ENCODE measurements at regions not wholly inside any gene's neighbourhood (a gene's known extent, or its start where the extent isn't known, plus 50 kb on each side); places are given as distances from the start of the nearest gene placed in this dataset.

DNA sequence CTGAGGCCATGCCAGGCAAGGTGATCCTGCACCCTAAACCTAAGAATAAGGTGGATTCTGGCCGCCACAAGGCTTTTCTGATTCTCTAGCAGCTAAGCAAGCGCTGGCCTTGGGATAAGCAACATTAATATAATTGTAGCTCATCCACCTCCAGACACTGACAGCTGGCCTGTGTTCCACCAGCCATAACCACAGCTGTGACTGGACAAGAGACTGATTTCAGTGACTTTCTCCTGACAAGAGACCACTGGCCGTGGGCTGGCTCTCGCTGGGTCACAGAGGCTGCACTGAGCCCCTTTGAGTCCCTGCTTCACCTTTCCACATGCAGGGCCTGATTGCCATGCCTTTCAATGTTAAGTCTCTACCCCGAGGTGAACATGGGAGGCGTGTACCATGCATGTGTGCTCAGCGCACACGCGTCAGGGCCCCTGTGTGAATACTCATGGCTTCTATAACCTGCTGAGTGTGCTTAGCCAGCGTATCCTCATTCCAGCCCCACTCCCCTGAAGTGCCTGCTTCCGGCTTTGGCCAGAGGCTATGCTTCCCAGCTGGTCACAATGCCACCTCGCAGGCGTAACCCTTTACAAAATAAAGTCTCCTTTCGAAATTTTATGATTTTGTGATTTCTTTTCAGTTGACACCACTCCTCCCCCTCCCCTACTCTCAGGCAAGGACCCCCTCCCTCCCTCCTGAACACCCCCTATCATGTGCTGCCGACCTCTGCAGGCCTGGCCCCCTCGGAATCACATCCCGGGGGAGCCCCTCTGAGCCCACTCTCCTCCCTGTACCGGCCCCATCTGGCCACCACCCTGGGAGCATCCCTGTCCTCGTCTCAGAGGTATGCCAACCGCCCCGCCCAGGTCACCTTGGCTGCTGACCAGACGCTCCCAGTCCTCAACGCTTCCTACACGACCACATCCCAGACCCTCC lies 128.1 kb downstream of the CTTN start:
- no peaks in the 10 kb centered on the region for H3K36me3 Mint-ChIP-seq (ENCODE audit: insufficient read depth)
- H3K4me1 Mint-ChIP-seq (ENCODE audit: low read depth), result peaks cover 13% of the 10 kb centered on the region
- H3K27ac Mint-ChIP-seq, result no peak overlapping the region
- no peak overlapping the region for H3K4me3 Mint-ChIP-seq (ENCODE audit: low read depth)
- H3K9me3 Mint-ChIP-seq (ENCODE audit: low read depth), result no peaks in the 10 kb centered on the region
- no peak for DNase-seq (ENCODE audit: low spot score, unreplicated experiment)
- no peaks in the 10 kb centered on the region for H3K27me3 Mint-ChIP-seq
- TF ChIP-seq, protein P1, sequence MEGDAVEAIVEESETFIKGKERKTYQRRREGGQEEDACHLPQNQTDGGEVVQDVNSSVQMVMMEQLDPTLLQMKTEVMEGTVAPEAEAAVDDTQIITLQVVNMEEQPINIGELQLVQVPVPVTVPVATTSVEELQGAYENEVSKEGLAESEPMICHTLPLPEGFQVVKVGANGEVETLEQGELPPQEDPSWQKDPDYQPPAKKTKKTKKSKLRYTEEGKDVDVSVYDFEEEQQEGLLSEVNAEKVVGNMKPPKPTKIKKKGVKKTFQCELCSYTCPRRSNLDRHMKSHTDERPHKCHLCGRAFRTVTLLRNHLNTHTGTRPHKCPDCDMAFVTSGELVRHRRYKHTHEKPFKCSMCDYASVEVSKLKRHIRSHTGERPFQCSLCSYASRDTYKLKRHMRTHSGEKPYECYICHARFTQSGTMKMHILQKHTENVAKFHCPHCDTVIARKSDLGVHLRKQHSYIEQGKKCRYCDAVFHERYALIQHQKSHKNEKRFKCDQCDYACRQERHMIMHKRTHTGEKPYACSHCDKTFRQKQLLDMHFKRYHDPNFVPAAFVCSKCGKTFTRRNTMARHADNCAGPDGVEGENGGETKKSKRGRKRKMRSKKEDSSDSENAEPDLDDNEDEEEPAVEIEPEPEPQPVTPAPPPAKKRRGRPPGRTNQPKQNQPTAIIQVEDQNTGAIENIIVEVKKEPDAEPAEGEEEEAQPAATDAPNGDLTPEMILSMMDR (IDR thresholded peaks at IDR 0.05; ENCODE audit: unreplicated experiment), result no peak

DNA sequence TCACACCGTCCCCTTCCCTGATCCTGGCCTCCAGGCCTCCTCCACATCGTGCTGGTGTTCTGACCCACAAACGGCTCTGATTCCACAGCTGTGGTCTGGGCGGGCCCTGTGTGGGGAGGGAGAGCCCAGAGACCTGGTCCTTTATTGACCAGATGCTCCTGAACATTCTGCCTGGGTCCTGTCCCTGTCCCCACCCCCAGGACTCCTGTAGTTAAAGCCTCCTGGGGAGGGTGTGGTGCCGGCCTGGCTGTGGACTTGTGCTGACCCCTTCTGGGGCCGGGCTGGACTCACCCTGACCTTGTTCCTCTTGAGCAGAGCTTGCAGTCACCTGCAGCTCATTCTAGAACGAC lies 128.7 kb downstream of the CTTN start:
- no peaks in the 10 kb centered on the region for H3K27me3 Mint-ChIP-seq
- no peak for DNase-seq (ENCODE audit: low spot score, unreplicated experiment)
- no peak overlapping the region for H3K27ac Mint-ChIP-seq
- H3K4me1 Mint-ChIP-seq (ENCODE audit: low read depth), result peaks cover 7% of the 10 kb centered on the region
- no peak overlapping the region for H3K4me3 Mint-ChIP-seq (ENCODE audit: low read depth)
- no peaks in the 10 kb centered on the region for H3K36me3 Mint-ChIP-seq (ENCODE audit: insufficient read depth)
- TF ChIP-seq, protein P1 (IDR thresholded peaks at IDR 0.05; ENCODE audit: unreplicated experiment), result no peak
- H3K9me3 Mint-ChIP-seq (ENCODE audit: low read depth), result no peaks in the 10 kb centered on the region

DNA sequence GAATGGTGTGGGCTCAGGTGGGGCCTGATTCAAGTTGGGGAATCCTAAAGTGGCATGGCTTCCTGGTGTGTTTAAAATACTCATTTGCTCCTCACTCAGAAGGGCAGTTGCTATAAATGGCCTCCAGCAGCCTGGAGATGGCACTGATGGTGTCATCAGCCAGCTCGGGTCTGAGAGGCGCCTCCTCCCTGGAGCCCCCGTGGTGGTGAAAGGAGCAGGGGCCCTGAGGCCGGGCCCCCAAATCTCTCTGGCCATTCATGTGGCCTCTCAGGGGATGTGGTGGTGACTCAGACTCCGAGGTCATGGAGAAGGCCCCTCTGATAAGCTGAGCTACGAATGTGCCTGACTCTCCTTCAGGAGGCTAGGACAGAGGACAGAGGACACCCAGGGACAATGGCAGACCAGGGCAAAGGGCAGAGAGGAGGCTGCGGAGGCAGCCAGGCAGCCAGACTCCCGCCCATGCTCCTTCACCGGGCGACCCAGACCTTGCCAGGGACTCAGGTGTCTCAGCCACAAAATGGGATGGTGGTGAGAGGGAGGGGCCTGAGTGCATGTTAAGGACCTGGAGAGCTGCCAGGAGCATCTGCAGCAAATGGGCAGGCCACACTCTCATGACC lies 129.2 kb downstream of the CTTN start:
- Mint-ChIP-seq H3K36me3 (ENCODE audit: insufficient read depth) (no peaks in the 10 kb centered on the region), H3K4me1 (ENCODE audit: low read depth) (peaks cover 4% of the 10 kb centered on the region), H3K27ac (no peak overlapping the region), H3K9me3 (ENCODE audit: low read depth) (no peaks in the 10 kb centered on the region), H3K4me3 (ENCODE audit: low read depth) (no peak overlapping the region), H3K27me3 (no peaks in the 10 kb centered on the region)
- TF ChIP-seq, protein P1 (IDR thresholded peaks at IDR 0.05; ENCODE audit: unreplicated experiment), result no peak
- no peak for DNase-seq (ENCODE audit: low spot score, unreplicated experiment)

DNA sequence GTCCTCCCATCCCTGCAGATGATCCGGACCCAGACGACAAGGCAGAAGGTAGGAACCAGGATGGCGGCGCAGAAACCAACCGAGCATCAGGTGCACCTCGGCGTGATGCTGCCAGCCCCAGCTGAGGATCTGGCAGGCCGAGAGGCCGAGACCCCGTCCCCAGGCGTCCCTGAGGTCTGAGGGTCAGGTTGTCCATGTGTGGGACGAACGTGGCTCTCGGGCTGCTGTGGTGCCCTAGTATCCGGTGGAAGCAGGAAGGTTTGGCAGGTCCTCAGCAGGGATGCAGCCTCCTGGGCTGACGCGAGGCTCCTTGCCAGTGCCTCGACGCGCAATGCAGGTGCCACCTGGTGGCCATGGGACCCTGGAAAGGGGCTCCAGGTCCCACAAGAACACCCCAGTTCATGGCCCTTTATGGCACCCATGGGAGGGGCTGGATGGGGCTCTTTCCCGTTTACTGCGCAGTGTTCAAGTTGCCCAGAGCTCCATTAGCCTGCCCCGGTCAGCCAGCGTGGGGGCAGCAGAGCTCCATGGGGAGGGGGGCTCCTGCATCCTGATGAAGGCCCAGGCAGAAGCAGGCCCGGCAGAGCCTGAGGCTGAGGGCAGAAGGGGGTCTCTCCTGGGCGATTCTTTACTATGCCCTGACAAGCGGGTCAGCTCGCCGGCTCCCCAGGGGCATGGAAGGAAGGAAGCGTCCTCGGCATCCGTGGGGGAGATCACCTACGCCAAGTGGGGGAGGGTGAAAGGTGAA lies 129.9 kb downstream of the CTTN start:
- Mint-ChIP-seq H3K9me3 (ENCODE audit: low read depth) (no peaks in the 10 kb centered on the region), H3K27me3 (no peaks in the 10 kb centered on the region), H3K36me3 (ENCODE audit: insufficient read depth) (no peaks in the 10 kb centered on the region), H3K4me1 (ENCODE audit: low read depth) (peaks cover 2% of the 10 kb centered on the region), H3K4me3 (ENCODE audit: low read depth) (no peak overlapping the region), H3K27ac (no peak overlapping the region)
- TF ChIP-seq, protein P1 (IDR thresholded peaks at IDR 0.05; ENCODE audit: unreplicated experiment), result no peak
- DNase-seq (ENCODE audit: low spot score, unreplicated experiment), result no peak
